H1 (cell line): ENCODE measurements at regions not wholly inside any gene's neighbourhood (a gene's known extent, or its start where the extent isn't known, plus 50 kb on each side); places are given as distances from the start of the nearest gene placed in this dataset.

Source experiments
- CTCF ChIA-PET: fragments of 300-600 bp; sonication (Branson Sonifier 250); formaldehyde crosslinking; loops from one replicate; lab custom pipeline; 2021; ENCODE audit not compliant: partially characterized antibody; lab: Charles Lee
- POLR2A ChIA-PET: fragments of 300-600 bp; sonication (Branson Sonifier 250); formaldehyde crosslinking; loops from one replicate; lab custom pipeline; 2021; ENCODE audit warnings: inconsistent platforms; ENCODE audit not compliant: partially characterized antibody; lab: Charles Lee
- DNase-seq, 2 experiments: peaks; one replicate each; pipeline versions ENCODE4 v3.0.0 to v3.0.0-alpha.2; 2010 to 2022; ENCODE audit warnings: low spot score in 2 of 2, low read depth in 1 of 2, mixed read lengths in 1 of 2
- FAIRE-seq: peaks from 2 replicates; lab custom pipeline; 2011; peaks lifted over from hg19 to GRCh38; lab: Jason Lieb, UNC
- H2AFZ ChIP-seq: 2 replicates; pipeline ENCODE4 v1.8.1; 2012; ENCODE audit warnings: low read length, inconsistent platforms
- H2AK5ac ChIP-seq: 2 replicates; pipeline ENCODE4 v1.6.1; 2013; ENCODE audit warnings: low read depth, low read length
- H2BK120ac ChIP-seq: replicated peaks from 2 replicates; pipeline ENCODE3; 2013; ENCODE audit warnings: low read depth, low read length, inconsistent platforms
- H2BK12ac ChIP-seq: 2 replicates; pipeline ENCODE4 v1.6.1; 2013; ENCODE audit warnings: low read depth, low read length
- H2BK15ac ChIP-seq: 2 replicates; pipeline ENCODE4 v1.6.1; 2013; ENCODE audit warnings: low read length
- H2BK20ac ChIP-seq: 2 replicates; pipeline ENCODE4 v1.6.1; 2013; ENCODE audit warnings: low read length
- H2BK5ac ChIP-seq: 2 replicates; pipeline ENCODE4 v1.6.1; 2013; ENCODE audit warnings: low read depth, low read length
- H3K14ac ChIP-seq: 2 replicates; pipeline ENCODE4 v1.6.1; 2013; ENCODE audit warnings: inconsistent platforms; ENCODE audit not compliant: insufficient read length
- H3K18ac ChIP-seq: 2 replicates; pipeline ENCODE4 v1.6.1; 2013; ENCODE audit warnings: low read length; ENCODE audit errors: extremely low read depth
- H3K23ac ChIP-seq: 2 replicates; pipeline ENCODE4 v1.6.1; 2013; ENCODE audit warnings: inconsistent platforms; ENCODE audit not compliant: insufficient read length
- H3K23me2 ChIP-seq: 2 replicates; pipeline ENCODE4 v1.6.1; 2013; ENCODE audit warnings: low read depth, low read length
- H3K27ac ChIP-seq: 2 replicates; pipeline ENCODE4 v1.6.1; 2011; ENCODE audit warnings: low read depth, low read length, inconsistent platforms
- H3K27me3 ChIP-seq, 4 experiments: replicated peaks in 1 of 4; 1 replicate in 1 of 4; 2 replicates in 3 of 4; pipeline versions ENCODE4 v1.6.1 to v1.8.1; 2011 to 2013; ENCODE audit warnings: low read length in 3 of 4, mild to moderate bottlenecking in 3 of 4, inconsistent platforms in 2 of 4, mixed read lengths in 2 of 4, moderate library complexity in 1 of 4; ENCODE audit not compliant: control insufficient read depth in 3 of 4, insufficient read depth in 3 of 4; ENCODE audit errors: extremely low read depth in 1 of 4
- H3K36me3 ChIP-seq, 4 experiments: 2 replicates each; pipeline versions ENCODE4 v1.6.1 to v1.8.1; 2011 to 2013; ENCODE audit warnings: mild to moderate bottlenecking in 4 of 4, low read length in 3 of 4, moderate library complexity in 2 of 4, control low read depth in 1 of 4, inconsistent platforms in 1 of 4; ENCODE audit not compliant: insufficient read depth in 4 of 4, control insufficient read depth in 2 of 4
- H3K4ac ChIP-seq: replicated peaks from 2 replicates; pipeline ENCODE3; 2013; ENCODE audit warnings: low read length, low read depth, mixed read lengths, inconsistent platforms; ENCODE audit not compliant: insufficient read length
- H3K4me1 ChIP-seq, 4 experiments: replicated peaks in 1 of 4; 1 replicate in 1 of 4; 2 replicates in 3 of 4; pipeline versions ENCODE4 v1.6.1 to v1.8.1; 2011 to 2013; ENCODE audit warnings: low read length in 3 of 4, inconsistent platforms in 2 of 4, mixed read lengths in 1 of 4; ENCODE audit not compliant: insufficient read depth in 4 of 4, control insufficient read depth in 3 of 4
- H3K4me2 ChIP-seq, 2 experiments: 2 replicates each; pipeline versions ENCODE4 v1.6.1 to v1.8.1; 2011 to 2013; ENCODE audit warnings: low read depth in 2 of 2, low read length in 2 of 2, control low read depth in 1 of 2, inconsistent platforms in 1 of 2, mild to moderate bottlenecking in 1 of 2; ENCODE audit not compliant: insufficient read depth in 1 of 2
- H3K4me3 ChIP-seq, 4 experiments: fragments of 200-600, 300-600 bp in 1 of 4; sonication (generic), shearing (Covaris generic), sonication (Bioruptor Twin) in 1 of 4; 2 replicates each; pipeline versions ENCODE4 v1.5.1 to v1.8.1; 2011 to 2016; ENCODE audit warnings: low read length in 4 of 4, low read depth in 3 of 4, control low read depth in 2 of 4, inconsistent platforms in 2 of 4, mild to moderate bottlenecking in 2 of 4, mixed read lengths in 1 of 4, moderate library complexity in 1 of 4; ENCODE audit not compliant: insufficient read depth in 2 of 4; ENCODE audit errors: extremely low read depth in 1 of 4
- H3K56ac ChIP-seq: replicated peaks from 2 replicates; pipeline ENCODE3; 2013; ENCODE audit warnings: low read depth, mild to moderate bottlenecking, mixed read lengths, low read length, inconsistent platforms; ENCODE audit not compliant: insufficient read length
- H3K79me1 ChIP-seq: 2 replicates; pipeline ENCODE4 v1.6.1; 2013; ENCODE audit warnings: low read depth, low read length, control low read depth
- H3K79me2 ChIP-seq, 2 experiments: 2 replicates each; pipeline versions ENCODE4 v1.6.1 to v1.8.1; 2012 to 2013; ENCODE audit warnings: low read length in 2 of 2, mild to moderate bottlenecking in 2 of 2, inconsistent platforms in 1 of 2; ENCODE audit not compliant: insufficient read depth in 2 of 2, control insufficient read depth in 1 of 2
- H3K9ac ChIP-seq, 4 experiments: replicated peaks in 1 of 4; 1 replicate in 1 of 4; 2 replicates in 3 of 4; pipeline versions ENCODE4 v1.6.1 to v1.8.1; 2011 to 2013; ENCODE audit warnings: low read depth in 3 of 4, low read length in 3 of 4, control low read depth in 2 of 4, mild to moderate bottlenecking in 2 of 4, moderate library complexity in 2 of 4, inconsistent platforms in 1 of 4; ENCODE audit errors: extremely low read depth in 1 of 4
- H3K9me3 ChIP-seq, 2 experiments: 2 replicates each; pipeline versions ENCODE4 v1.6.1 to v1.8.1; 2012 to 2013; ENCODE audit warnings: mild to moderate bottlenecking in 2 of 2, moderate library complexity in 2 of 2, control low read depth in 1 of 2, inconsistent platforms in 1 of 2, low read depth in 1 of 2, low read length in 1 of 2, mixed read lengths in 1 of 2; ENCODE audit not compliant: insufficient read depth in 2 of 2
- H4K20me1 ChIP-seq, 2 experiments: replicated peaks in 1 of 2; 2 replicates each; pipeline versions ENCODE3 to v1.8.1; 2011 to 2013; ENCODE audit warnings: inconsistent platforms in 2 of 2, low read length in 2 of 2, mild to moderate bottlenecking in 1 of 2; ENCODE audit not compliant: insufficient read depth in 2 of 2, control insufficient read depth in 1 of 2
- H4K5ac ChIP-seq: 2 replicates; pipeline ENCODE4 v1.6.1; 2013; ENCODE audit warnings: low read length, low read depth, mixed read lengths, inconsistent platforms; ENCODE audit not compliant: insufficient read length
- H4K8ac ChIP-seq: 2 replicates; pipeline ENCODE4 v1.8.0; 2013; ENCODE audit warnings: mild to moderate bottlenecking, moderate library complexity, low read length, inconsistent platforms; ENCODE audit not compliant: insufficient read depth; ENCODE audit errors: extremely low read depth
- H4K91ac ChIP-seq: replicated peaks from 2 replicates; pipeline ENCODE3; 2013; ENCODE audit warnings: low read length, mixed read lengths, inconsistent platforms; ENCODE audit not compliant: insufficient read length
- BCL11A ChIP-seq, 2 experiments: IDR thresholded peaks; one replicate each; pipeline ENCODE4 v1.6.1; 2011; ENCODE audit warnings: low read depth in 2 of 2, low read length in 2 of 2, mild to moderate bottlenecking in 2 of 2
- JUN ChIP-seq: IDR thresholded peaks from 2 replicates; pipeline ENCODE4 v1.6.1; 2011; ENCODE audit warnings: low read depth, mild to moderate bottlenecking, improper control_type of control experiment, low read length
- KDM5A ChIP-seq: fragments of 200-600 bp; IDR thresholded peaks from 2 replicates; pipeline ENCODE4 v1.7.1; 2012; ENCODE audit warnings: mild to moderate bottlenecking, low read length, inconsistent platforms, mixed read lengths
- RFX5 ChIP-seq: IDR thresholded peaks from 2 replicates; pipeline ENCODE4 v1.6.1; 2011; ENCODE audit warnings: low read depth, low read length, improper control_type of control experiment, borderline replicate concordance
- RXRA ChIP-seq: IDR thresholded peaks from 2 replicates; pipeline ENCODE4 v1.6.1; 2011; ENCODE audit warnings: low read depth, mild to moderate bottlenecking, low read length, moderate library complexity; ENCODE audit not compliant: insufficient read depth
- WGBS, 2 experiments: shearing (Covaris generic) in 1 of 2; methylation state at CpG; one replicate each; pipeline versions ENCODE4 v1.1.6 to v1.1.7; 2013 to 2015; ENCODE audit warnings: low lambda C conversion rate in 2 of 2, mixed read lengths in 2 of 2, inconsistent platforms in 1 of 2, low coverage in 1 of 2, missing lambda C conversion rate in 1 of 2; ENCODE audit not compliant: insufficient replicate concordance in 2 of 2, insufficient coverage in 1 of 2, insufficient read length in 1 of 2; ENCODE audit errors: extremely low coverage in 1 of 2, missing lambda C conversion rate in 1 of 2; 5-methylcytosine and 5-hydroxymethylcytosine counted together

DNA sequence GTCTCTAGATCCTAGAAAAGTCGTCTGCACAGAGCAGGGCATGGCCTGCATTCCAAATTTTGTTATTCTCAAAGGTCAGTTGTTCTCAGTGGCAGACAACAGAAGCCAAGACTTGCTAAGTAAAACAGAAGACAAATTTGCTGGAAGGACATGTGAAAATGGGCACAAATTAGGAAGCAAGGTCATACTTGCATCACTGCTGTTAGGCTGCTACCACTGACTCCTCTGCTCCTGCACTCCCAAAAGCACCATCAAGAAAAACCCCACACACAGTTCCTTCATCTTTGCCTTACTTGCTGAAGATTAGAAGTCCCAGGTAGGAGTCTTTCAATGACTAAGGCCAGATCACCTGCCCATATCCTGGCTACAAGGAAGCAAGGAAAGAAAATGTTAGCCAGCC is 69.9 kb upstream of the ATP2C1 start:
- Histone ChIP-seq H3K23ac (no peak overlapping the region), H3K14ac (no peak overlapping the region), H3K9me3 (no peaks in the 10 kb centered on the region), H3K4me2 (no peak overlapping the region), H3K4ac (no peak overlapping the region), H3K27ac (no peak overlapping the region), H2BK20ac (no peak overlapping the region), H3K27me3 (no peaks in the 10 kb centered on the region), H4K91ac (no peak overlapping the region), H2BK15ac (no peak overlapping the region), H4K8ac (no peak overlapping the region), H3K36me3 (no peaks in the 10 kb centered on the region), H3K23me2 (no peaks in the 10 kb centered on the region), H3K56ac (no peak overlapping the region), H4K5ac (no peak overlapping the region), H2BK120ac (no peak overlapping the region), H3K4me1 (peaks cover 0 to 8% (median 0%) of the 10 kb centered on the region in 4 experiments; a peak in 2 of 7 replicates), H3K18ac (no peak overlapping the region), H2BK12ac (no peak overlapping the region), H3K79me1 (no peaks in the 10 kb centered on the region), H3K79me2 (no peaks in the 10 kb centered on the region), H2AFZ (no peak overlapping the region), H3K9ac (no peak overlapping the region), H4K20me1 (no peaks in the 10 kb centered on the region), H2AK5ac (no peak overlapping the region), H2BK5ac (no peak overlapping the region), H3K4me3 (no peak overlapping the region)
- 93% methylated on average over 1 of the region's 1 CpG; no CpG with 5 or more reads in 1 of the 2 experiments for WGBS, 2 experiments
- TF ChIP-seq BCL11A (IDR thresholded peaks at IDR 0.05; ENCODE audit: low read depth in 2 of 2, low read length in 2 of 2) = no peak
- TF ChIP-seq RFX5 = no peak
- no peak for TF ChIP-seq RXRA
- TF ChIP-seq JUN = no peak
- no peak for TF ChIP-seq KDM5A
- FAIRE-seq (no peak), DNase-seq (no peak)
- POLR2A ChIA-PET = no interaction called here
- CTCF ChIA-PET = no interaction called here
